ENCODE measurements at regions not wholly inside any gene's neighbourhood (a gene's known extent, or its start where the extent isn't known, plus 50 kb on each side); places are given as distances from the start of the nearest gene placed in this dataset.

GRCh38 chr11:101336155-101336554 lies 206.5 kb upstream of the PGR start:
- no peak for TF ChIP-seq CTCF (IDR thresholded peaks at IDR 0.05; ENCODE audit: insufficient read depth, low read depth, low read length)
- H3K4me3 ChIP-seq (ENCODE audit: low read depth, low read length), result no peak overlapping the region
- DNase-seq (ENCODE audit: low read depth), result no peak

- no peak for TF ChIP-seq CTCF (IDR thresholded peaks at IDR 0.05; ENCODE audit: insufficient read depth, low read depth, low read length)
- DNase-seq (ENCODE audit: low read depth), result no peak
- H3K4me3 ChIP-seq (ENCODE audit: low read depth, low read length), result no peak overlapping the region
Measured at GRCh38 chr11:101334581-101334980, 205.0 kb upstream of the PGR start.

- DNase-seq (ENCODE audit: low read depth), result no peak
- no peak overlapping the region for H3K4me3 ChIP-seq (ENCODE audit: low read depth, low read length)
- no peak for TF ChIP-seq CTCF (IDR thresholded peaks at IDR 0.05; ENCODE audit: insufficient read depth, low read depth, low read length)
Measured at GRCh38 chr11:101331411-101331810, 201.8 kb upstream of the PGR start.

GRCh38 chr11:101327908-101328307 lies 198.3 kb upstream of the PGR start:
- no peak for TF ChIP-seq CTCF (IDR thresholded peaks at IDR 0.05; ENCODE audit: insufficient read depth, low read depth, low read length)
- DNase-seq (ENCODE audit: low read depth), result peak; percentile 73
- H3K4me3 ChIP-seq (ENCODE audit: low read depth, low read length), result no peak overlapping the region

GRCh38 chr11:101326141-101326540 lies 196.5 kb upstream of the PGR start:
- no peak for DNase-seq (ENCODE audit: low read depth)

GRCh38 chr11:101323997-101324396 lies 194.4 kb upstream of the PGR start:
- H3K4me3 ChIP-seq (ENCODE audit: low read depth, low read length), result no peak overlapping the region
- peak; percentile 34 for TF ChIP-seq CTCF (IDR thresholded peaks at IDR 0.05; ENCODE audit: insufficient read depth, low read depth, low read length)
- DNase-seq (ENCODE audit: low read depth), result no peak

More at GRCh38 chr11:101326141-101326540, 196.5 kb upstream of the PGR start:
- no peak overlapping the region for H3K4me3 ChIP-seq (ENCODE audit: low read depth, low read length)
- TF ChIP-seq CTCF (IDR thresholded peaks at IDR 0.05; ENCODE audit: insufficient read depth, low read depth, low read length), result no peak

- no peak overlapping the region for H3K4me3 ChIP-seq (ENCODE audit: low read depth, low read length)
Measured at GRCh38 chr11:101321222-101321621, 191.6 kb upstream of the PGR start.

More at GRCh38 chr11:101321222-101321621, 191.6 kb upstream of the PGR start:
- TF ChIP-seq CTCF (IDR thresholded peaks at IDR 0.05; ENCODE audit: insufficient read depth, low read depth, low read length), result no peak
- DNase-seq (ENCODE audit: low read depth), result no peak

Measured in fibroblast of villous mesenchyme (primary cell).